Astrocyte of the cerebellum (primary cell): ENCODE measurements at regions not wholly inside any gene's neighbourhood (a gene's known extent, or its start where the extent isn't known, plus 50 kb on each side); places are given as distances from the start of the nearest gene placed in this dataset.

Source experiments
- DNase-seq: peaks from one replicate; pipeline ENCODE4 v3.0.0-alpha.2; 2011; ENCODE audit warnings: low read depth
- H3K4me3 ChIP-seq: 2 replicates; pipeline ENCODE4 v1.5.1; 2011; ENCODE audit warnings: mild to moderate bottlenecking, low read depth, low read length, moderate library complexity
- CTCF ChIP-seq: IDR thresholded peaks from 2 replicates; pipeline ENCODE4 v1.5.1; 2012; ENCODE audit warnings: low read length, low read depth, moderate library complexity, mild to moderate bottlenecking; ENCODE audit errors: missing control alignments
- in situ Hi-C: cut with HindIII; loops from 2 replicates; pipeline ENCODE4 v1.10.0; 2017; ENCODE audit warnings: low sequenced_read_pairs

GRCh38 chr5:89236900-89237299, 353.9 kb upstream of the MEF2C start:
- in situ Hi-C loops = no loop called here
- no peak for TF ChIP-seq CTCF
- no peak for DNase-seq
- H3K4me3 ChIP-seq = no peak overlapping the region

GRCh38 chr5:89233462-89233861, 350.5 kb upstream of the MEF2C start:
- in situ Hi-C loops = no loop called here
- H3K4me3 ChIP-seq = no peak overlapping the region
- no peak for DNase-seq
- no peak for TF ChIP-seq CTCF

GRCh38 chr5:89232139-89232603, 349.2 kb upstream of the MEF2C start:
- in situ Hi-C loops = no loop called here
- no peak for DNase-seq
- H3K4me3 ChIP-seq = no peak overlapping the region
- no peak for TF ChIP-seq CTCF

GRCh38 chr5:89230178-89230577, 347.2 kb upstream of the MEF2C start:
- no peak for DNase-seq
- in situ Hi-C loops = no loop called here
- no peak overlapping the region for H3K4me3 ChIP-seq
- no peak for TF ChIP-seq CTCF

GRCh38 chr5:89229331-89230070, 346.5 kb upstream of the MEF2C start:
- in situ Hi-C loops = no loop called here
- no peak for DNase-seq
- H3K4me3 ChIP-seq = no peak overlapping the region
- TF ChIP-seq CTCF = no peak

- in situ Hi-C loops = no loop called here
- no peak for TF ChIP-seq CTCF
- DNase-seq = no peak
- H3K4me3 ChIP-seq = no peak overlapping the region
These were observed 345.4 kb upstream of the MEF2C start for GRCh38 chr5:89228355-89228754.
